ENCODE measurements at regions not wholly inside any gene's neighbourhood (a gene's known extent, or its start where the extent isn't known, plus 50 kb on each side); places are given as distances from the start of the nearest gene placed in this dataset.

DNA sequence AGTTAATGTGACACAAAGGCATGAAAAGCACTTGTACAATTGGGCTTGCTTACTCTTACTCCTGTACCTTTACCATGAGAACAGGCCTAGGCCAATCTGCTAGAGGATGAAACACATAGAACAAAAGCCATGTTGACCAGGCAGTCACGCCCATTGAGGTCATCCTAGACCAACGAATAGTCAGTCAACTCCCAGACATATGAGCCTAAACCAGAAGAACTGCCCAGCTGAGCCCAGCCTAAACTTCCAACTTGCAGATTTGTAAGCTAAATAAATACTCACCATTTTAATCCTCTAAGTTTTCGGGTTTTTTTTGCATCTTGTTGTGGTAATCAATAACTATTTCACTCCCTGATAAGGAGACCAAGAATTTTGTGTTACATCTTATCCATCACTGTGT lies 164.8 kb upstream of the ADRA1B start:
- no peaks in the 10 kb centered on the region for H3K36me3 ChIP-seq (ENCODE audit: insufficient read depth, low read length)
- no peaks in the 10 kb centered on the region for H3K4me1 ChIP-seq (ENCODE audit: insufficient read depth, low read length)
- H3K9me3 ChIP-seq (ENCODE audit: insufficient read depth, low read depth, low read length), result peaks cover 9% of the 10 kb centered on the region; the same call in 1 of the 2 replicates
- no peak overlapping the region for H3K9ac ChIP-seq (ENCODE audit: low read depth, low read length)
- H3K27ac ChIP-seq (ENCODE audit: low read depth, low read length), result no peak overlapping the region
- 98% methylated on average over 3 of the region's 3 CpGs for WGBS
- H3K4me3 ChIP-seq (ENCODE audit: low read length), result no peak overlapping the region
- no peaks in the 10 kb centered on the region for H3K27me3 ChIP-seq (ENCODE audit: insufficient read depth, low read length)

DNA sequence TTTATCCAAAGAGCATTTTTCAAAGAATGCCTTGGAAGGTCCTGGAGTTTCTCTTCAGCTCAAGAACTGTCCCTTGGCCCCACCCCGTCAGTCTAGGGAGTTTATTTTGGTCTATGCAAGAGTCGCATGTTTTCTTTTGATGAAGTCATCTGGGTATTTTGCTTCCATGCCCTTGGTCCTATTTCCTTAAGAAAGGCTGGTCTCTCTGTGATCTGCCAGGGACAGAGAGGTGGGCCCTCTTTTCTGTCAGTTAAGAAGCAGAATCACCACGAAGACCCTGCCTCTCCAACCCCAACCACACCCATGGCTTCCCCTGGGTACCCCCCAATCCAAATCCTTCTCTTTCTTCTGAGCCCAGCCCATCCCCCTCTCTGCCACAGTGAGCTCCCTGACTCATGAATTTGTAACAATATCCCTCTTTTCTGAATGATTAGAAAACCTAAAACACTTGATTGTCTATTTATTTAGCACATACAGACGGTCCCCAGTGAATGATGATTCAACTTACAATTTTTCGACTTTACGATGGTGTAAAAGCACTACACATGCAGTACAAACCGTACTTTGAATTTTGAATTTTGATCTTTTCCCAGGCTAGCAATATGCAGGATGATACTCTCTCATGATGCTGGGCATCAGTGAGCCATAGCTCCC lies 163.5 kb upstream of the ADRA1B start:
- H3K9me3 ChIP-seq (ENCODE audit: insufficient read depth, low read depth, low read length), result peaks cover 9% of the 10 kb centered on the region; the same call in 1 of the 2 replicates
- no peak overlapping the region for H3K27ac ChIP-seq (ENCODE audit: low read depth, low read length)
- no peaks in the 10 kb centered on the region for H3K27me3 ChIP-seq (ENCODE audit: insufficient read depth, low read length)
- no peaks in the 10 kb centered on the region for H3K36me3 ChIP-seq (ENCODE audit: insufficient read depth, low read length)
- H3K9ac ChIP-seq (ENCODE audit: low read depth, low read length), result no peak overlapping the region
- no peak overlapping the region for H3K4me3 ChIP-seq (ENCODE audit: low read length)
- 87% methylated on average over 7 of the region's 7 CpGs for WGBS
- H3K4me1 ChIP-seq (ENCODE audit: insufficient read depth, low read length), result no peaks in the 10 kb centered on the region

DNA sequence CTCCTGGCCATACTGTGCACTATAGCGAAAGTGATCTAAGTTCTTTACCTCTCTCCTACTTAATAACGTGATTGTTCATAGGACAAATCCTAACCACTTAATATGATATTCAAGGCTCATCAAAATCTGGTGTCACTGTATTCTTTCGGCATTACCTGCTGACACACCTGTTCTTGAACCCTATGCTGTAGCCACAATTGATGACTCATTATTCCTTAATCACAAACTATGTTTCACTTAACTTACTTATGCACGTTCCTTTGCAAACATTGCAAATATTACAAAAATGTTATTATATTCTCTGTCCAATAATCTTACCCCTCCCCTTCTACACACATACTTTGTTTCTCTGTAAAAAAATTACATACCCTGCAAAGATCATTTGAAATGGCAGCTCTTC lies 158.1 kb upstream of the ADRA1B start:
- Histone ChIP-seq H3K9ac (ENCODE audit: low read depth, low read length) (no peak overlapping the region), H3K4me1 (ENCODE audit: insufficient read depth, low read length) (no peaks in the 10 kb centered on the region), H3K4me3 (ENCODE audit: low read length) (no peak overlapping the region), H3K27ac (ENCODE audit: low read depth, low read length) (no peak overlapping the region), H3K9me3 (ENCODE audit: insufficient read depth, low read depth, low read length) (no peaks in the 10 kb centered on the region), H3K27me3 (ENCODE audit: insufficient read depth, low read length) (no peaks in the 10 kb centered on the region), H3K36me3 (ENCODE audit: insufficient read depth, low read length) (no peaks in the 10 kb centered on the region)
- WGBS, result 90% methylated on average over 4 of the region's 4 CpGs

DNA sequence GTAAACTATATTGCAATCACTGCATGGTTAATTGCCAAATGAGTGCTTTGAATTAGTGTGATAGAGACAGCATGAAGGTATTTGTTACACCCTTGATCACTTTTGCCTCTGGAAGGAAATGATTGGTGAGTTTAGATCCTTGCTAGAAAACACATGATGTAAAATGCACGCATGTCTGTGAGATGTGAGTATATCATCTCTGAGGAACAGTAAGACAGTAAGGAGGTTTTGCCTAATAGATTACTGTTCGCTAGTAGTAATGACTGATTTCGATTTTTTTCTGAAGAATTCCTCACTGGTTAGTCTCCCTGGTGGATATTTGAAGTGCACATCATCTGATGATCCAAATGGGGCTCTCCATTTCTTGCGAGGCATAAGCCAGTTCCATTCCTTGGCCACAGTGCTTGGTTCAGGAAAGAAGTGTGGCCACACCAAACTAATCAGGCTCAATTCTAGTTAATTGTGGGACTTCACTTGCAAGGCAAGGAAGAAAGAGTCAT lies 156.4 kb upstream of the ADRA1B start:
- no peaks in the 10 kb centered on the region for H3K27me3 ChIP-seq (ENCODE audit: insufficient read depth, low read length)
- H3K9me3 ChIP-seq (ENCODE audit: insufficient read depth, low read depth, low read length), result no peaks in the 10 kb centered on the region
- 94% methylated on average over 4 of the region's 4 CpGs for WGBS
- H3K4me3 ChIP-seq (ENCODE audit: low read length), result no peak overlapping the region
- H3K9ac ChIP-seq (ENCODE audit: low read depth, low read length), result no peak overlapping the region
- no peak overlapping the region for H3K27ac ChIP-seq (ENCODE audit: low read depth, low read length)
- H3K4me1 ChIP-seq (ENCODE audit: insufficient read depth, low read length), result 0 out of 2 replicates have a peak, but pooled peaks cover 6% of the 10 kb centered on the region
- no peaks in the 10 kb centered on the region for H3K36me3 ChIP-seq (ENCODE audit: insufficient read depth, low read length)

DNA sequence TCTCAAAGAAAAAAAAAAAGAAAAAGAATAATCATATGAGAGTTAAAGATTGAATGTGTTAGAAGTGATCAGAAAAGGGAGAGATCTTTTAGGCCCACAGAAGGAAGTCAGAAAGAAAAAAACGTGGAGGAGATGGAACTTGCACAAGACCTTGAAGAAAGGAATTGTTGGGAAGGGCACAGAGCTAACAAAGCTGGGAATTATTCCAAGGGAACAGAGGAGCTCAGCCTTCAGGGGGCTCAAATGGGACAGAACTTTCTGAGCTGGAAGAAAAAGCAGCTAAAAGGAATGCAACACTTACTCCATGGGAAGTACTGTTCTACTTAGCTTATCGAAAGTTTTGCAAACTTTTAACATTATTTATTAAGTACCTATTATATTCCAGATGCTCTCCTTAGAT lies 153.4 kb upstream of the ADRA1B start:
- H3K4me1 ChIP-seq (ENCODE audit: insufficient read depth, low read length), result peaks cover 8% of the 10 kb centered on the region
- no peaks in the 10 kb centered on the region for H3K9me3 ChIP-seq (ENCODE audit: insufficient read depth, low read depth, low read length)
- no peak overlapping the region for H3K9ac ChIP-seq (ENCODE audit: low read depth, low read length)
- H3K27me3 ChIP-seq (ENCODE audit: insufficient read depth, low read length), result no peaks in the 10 kb centered on the region
- H3K4me3 ChIP-seq (ENCODE audit: low read length), result no peak overlapping the region
- no peaks in the 10 kb centered on the region for H3K36me3 ChIP-seq (ENCODE audit: insufficient read depth, low read length)
- no peak overlapping the region for H3K27ac ChIP-seq (ENCODE audit: low read depth, low read length)
- WGBS, result 83% methylated on average over 2 of the region's 2 CpGs

DNA sequence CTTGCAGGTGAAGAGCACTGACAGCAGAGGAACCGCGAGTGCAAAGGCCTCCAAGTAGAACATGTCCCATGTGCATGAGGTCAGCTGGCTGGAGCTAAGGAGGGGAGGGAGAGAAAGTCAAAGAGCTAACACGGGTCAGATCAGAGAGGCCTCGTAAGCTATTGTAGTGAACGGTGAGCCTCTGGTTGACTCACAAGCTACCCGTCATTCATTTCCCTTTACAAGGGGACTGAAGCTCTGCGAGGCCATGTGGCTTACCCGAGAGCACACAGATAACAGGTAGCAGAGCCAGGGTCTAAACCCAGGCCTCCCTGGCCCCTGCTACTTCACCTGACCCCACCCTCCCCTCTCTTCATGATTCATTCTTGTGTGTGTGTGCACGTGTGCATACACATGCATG lies 152.7 kb upstream of the ADRA1B start:
- Histone ChIP-seq H3K27me3 (ENCODE audit: insufficient read depth, low read length) (no peaks in the 10 kb centered on the region), H3K4me1 (ENCODE audit: insufficient read depth, low read length) (peaks cover 14% of the 10 kb centered on the region), H3K36me3 (ENCODE audit: insufficient read depth, low read length) (no peaks in the 10 kb centered on the region), H3K9ac (ENCODE audit: low read depth, low read length) (no peak overlapping the region), H3K9me3 (ENCODE audit: insufficient read depth, low read depth, low read length) (no peaks in the 10 kb centered on the region), H3K27ac (ENCODE audit: low read depth, low read length) (no peak overlapping the region), H3K4me3 (ENCODE audit: low read length) (no peak overlapping the region)
- 82% methylated on average over 9 of the region's 9 CpGs for WGBS

DNA sequence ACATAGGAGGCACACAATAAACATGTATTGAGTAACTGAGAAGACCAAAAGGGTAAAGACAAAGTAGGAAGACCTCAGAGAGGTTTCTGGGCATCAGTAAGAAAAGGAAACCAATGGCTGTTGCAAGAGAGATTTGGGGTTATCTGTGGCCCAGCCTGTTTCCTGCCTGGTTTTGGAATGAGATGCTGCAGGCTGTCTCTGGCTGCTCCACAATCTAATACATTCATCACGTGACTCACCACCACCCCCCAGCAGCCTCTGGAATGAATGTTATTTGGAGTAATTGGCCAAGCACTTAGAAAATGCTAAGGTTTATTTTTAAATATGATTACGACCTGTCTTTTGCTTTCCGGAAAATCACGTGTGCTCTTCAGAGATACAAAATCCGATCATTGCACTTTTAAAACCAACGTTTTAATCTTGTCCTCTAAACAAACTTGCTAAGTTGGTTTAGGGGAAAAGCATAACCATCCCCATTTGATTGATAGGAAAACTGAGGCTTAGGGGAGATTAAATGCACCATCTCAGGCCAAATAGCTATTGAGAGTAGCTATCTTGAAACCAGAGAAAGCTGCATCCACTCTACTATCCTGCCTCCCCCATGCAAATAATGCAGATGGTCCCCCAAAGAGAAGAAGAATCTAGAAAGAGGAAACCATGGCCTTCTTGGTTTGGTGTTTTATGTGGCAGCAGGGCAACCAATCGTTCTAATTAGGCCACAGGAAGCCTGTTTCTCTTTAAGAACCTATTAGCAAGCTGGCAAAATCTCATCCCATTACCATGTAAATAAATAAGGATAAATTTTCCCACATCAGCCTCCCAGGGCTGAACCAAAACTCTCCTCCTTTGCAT lies 151.8 kb upstream of the ADRA1B start:
- H3K9ac ChIP-seq (ENCODE audit: low read depth, low read length), result no peak overlapping the region
- 98% methylated on average over 6 of the region's 7 CpGs for WGBS
- H3K27ac ChIP-seq (ENCODE audit: low read depth, low read length), result no peak overlapping the region
- H3K9me3 ChIP-seq (ENCODE audit: insufficient read depth, low read depth, low read length), result no peaks in the 10 kb centered on the region
- peaks cover 20% of the 10 kb centered on the region for H3K4me1 ChIP-seq (ENCODE audit: insufficient read depth, low read length)
- no peak overlapping the region for H3K4me3 ChIP-seq (ENCODE audit: low read length)
- no peaks in the 10 kb centered on the region for H3K27me3 ChIP-seq (ENCODE audit: insufficient read depth, low read length)
- no peaks in the 10 kb centered on the region for H3K36me3 ChIP-seq (ENCODE audit: insufficient read depth, low read length)

DNA sequence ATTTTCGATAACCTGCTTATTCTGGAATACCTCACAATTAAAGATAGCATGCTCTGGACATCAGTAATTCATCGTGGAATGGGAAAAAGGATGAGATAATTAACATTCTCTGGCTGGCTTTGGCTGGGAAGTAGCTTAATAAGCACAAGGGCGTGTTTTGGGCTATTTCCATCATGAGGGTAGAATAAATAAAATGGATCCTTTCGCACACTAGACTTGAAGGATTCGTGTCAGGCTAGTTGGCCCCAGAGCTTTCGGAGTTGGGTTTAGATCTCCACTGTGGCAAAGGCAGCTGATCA lies 151.2 kb upstream of the ADRA1B start:
- 87% methylated on average over 6 of the region's 6 CpGs for WGBS
- Histone ChIP-seq H3K27ac (ENCODE audit: low read depth, low read length) (no peak overlapping the region), H3K36me3 (ENCODE audit: insufficient read depth, low read length) (no peaks in the 10 kb centered on the region), H3K9me3 (ENCODE audit: insufficient read depth, low read depth, low read length) (no peaks in the 10 kb centered on the region), H3K4me1 (ENCODE audit: insufficient read depth, low read length) (peaks cover 20% of the 10 kb centered on the region), H3K9ac (ENCODE audit: low read depth, low read length) (no peak overlapping the region), H3K4me3 (ENCODE audit: low read length) (no peak overlapping the region), H3K27me3 (ENCODE audit: insufficient read depth, low read length) (no peaks in the 10 kb centered on the region)

DNA sequence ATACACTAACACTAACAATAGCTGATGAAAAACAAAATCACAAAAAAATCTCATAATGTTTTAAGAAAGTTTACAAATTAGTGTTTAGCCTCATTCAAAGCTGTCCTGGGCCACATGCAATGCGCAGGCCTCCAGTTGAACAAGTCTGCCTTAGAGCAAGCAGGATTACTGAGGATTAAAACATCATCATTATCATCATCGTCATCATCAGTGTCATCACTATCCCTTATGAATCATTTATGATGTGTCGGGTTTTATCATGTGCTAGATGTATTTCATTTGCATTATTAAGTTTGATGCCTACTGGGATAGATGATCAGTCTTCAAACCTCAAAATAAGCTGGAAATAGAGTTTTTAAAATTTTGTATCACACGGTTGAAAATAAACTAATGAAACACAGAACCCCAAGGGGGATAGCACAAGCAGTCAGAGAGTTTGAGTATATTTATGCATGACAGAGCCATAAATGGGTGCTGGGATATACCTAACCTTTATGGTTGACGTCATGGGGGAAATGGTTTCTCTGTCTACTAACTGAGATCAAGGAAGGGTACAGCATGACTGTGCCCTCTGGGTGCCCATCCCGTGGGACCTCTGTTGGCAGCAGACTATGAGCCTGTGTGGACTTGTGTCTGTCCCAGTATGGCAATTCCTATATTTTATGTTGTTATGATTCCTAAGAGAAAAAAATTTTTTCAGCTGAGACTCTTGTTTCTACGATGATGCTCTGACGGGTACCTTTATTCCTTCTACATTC lies 150.3 kb upstream of the ADRA1B start:
- Histone ChIP-seq H3K9ac (ENCODE audit: low read depth, low read length) (no peak overlapping the region), H3K4me3 (ENCODE audit: low read length) (no peak overlapping the region), H3K27me3 (ENCODE audit: insufficient read depth, low read length) (no peaks in the 10 kb centered on the region), H3K36me3 (ENCODE audit: insufficient read depth, low read length) (no peaks in the 10 kb centered on the region), H3K27ac (ENCODE audit: low read depth, low read length) (no peak overlapping the region), H3K4me1 (ENCODE audit: insufficient read depth, low read length) (peaks cover 20% of the 10 kb centered on the region), H3K9me3 (ENCODE audit: insufficient read depth, low read depth, low read length) (no peaks in the 10 kb centered on the region)
- 76% methylated on average over 5 of the region's 8 CpGs for WGBS

DNA sequence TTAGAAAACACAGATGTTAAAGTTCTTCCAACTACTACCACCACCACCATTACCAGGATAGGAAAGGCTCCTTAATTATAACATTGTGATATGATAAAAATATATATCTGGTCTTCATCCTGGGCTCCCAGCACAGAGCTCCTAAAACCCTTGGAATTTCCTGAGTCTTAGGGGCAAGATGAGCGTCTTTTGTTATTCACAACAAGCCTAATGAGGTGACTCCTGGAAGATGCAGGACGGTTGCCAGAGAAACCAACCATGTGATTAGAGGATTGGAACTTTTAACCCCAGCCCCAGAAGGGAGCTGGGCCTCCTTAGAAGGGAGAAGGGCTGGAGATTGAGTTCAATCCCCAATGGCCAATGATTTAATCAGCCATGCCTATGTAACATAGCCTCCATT lies 148.0 kb upstream of the ADRA1B start:
- peak overlapping the region; percentile 24; the same call in 1 of the 2 replicates for H3K27ac ChIP-seq (ENCODE audit: low read depth, low read length)
- H3K9ac ChIP-seq (ENCODE audit: low read depth, low read length), result no peak overlapping the region
- WGBS, result 10% methylated on average over 2 of the region's 2 CpGs
- peaks cover 22% of the 10 kb centered on the region for H3K4me1 ChIP-seq (ENCODE audit: insufficient read depth, low read length)
- no peaks in the 10 kb centered on the region for H3K36me3 ChIP-seq (ENCODE audit: insufficient read depth, low read length)
- H3K9me3 ChIP-seq (ENCODE audit: insufficient read depth, low read depth, low read length), result no peaks in the 10 kb centered on the region
- H3K27me3 ChIP-seq (ENCODE audit: insufficient read depth, low read length), result peaks cover 9% of the 10 kb centered on the region; the same call in 1 of the 2 replicates
- H3K4me3 ChIP-seq (ENCODE audit: low read length), result no peak overlapping the region

DNA sequence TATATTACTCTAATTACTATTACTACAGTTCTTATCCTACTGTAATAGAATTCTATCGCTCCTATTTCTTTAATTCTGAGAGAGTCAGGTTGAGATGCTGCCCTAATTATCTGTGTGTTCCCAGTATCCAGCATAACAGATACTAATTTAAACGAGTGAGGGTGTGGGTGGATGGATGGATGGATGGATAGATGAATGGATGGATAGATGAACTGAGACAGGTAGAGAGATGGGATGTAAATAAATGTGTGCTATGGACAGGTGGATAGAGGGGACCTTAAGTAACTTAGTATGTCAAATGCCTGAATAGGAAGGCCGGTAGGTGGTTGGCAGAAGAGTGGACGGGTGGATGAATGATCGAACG lies 143.6 kb upstream of the ADRA1B start:
- peaks cover 18% of the 10 kb centered on the region for H3K27me3 ChIP-seq (ENCODE audit: insufficient read depth, low read length)
- 74% methylated on average over 5 of the region's 6 CpGs for WGBS
- no peaks in the 10 kb centered on the region for H3K36me3 ChIP-seq (ENCODE audit: insufficient read depth, low read length)
- no peak overlapping the region for H3K27ac ChIP-seq (ENCODE audit: low read depth, low read length)
- H3K4me3 ChIP-seq (ENCODE audit: low read length), result peak overlapping the region; percentile 48; the same call in 1 of the 2 replicates
- no peak overlapping the region for H3K9ac ChIP-seq (ENCODE audit: low read depth, low read length)
- H3K9me3 ChIP-seq (ENCODE audit: insufficient read depth, low read depth, low read length), result no peaks in the 10 kb centered on the region
- peaks cover 32% of the 10 kb centered on the region for H3K4me1 ChIP-seq (ENCODE audit: insufficient read depth, low read length)
